OCI-M1 (cell line): ENCODE measurements at regions not wholly inside any gene's neighbourhood (a gene's known extent, or its start where the extent isn't known, plus 50 kb on each side); places are given as distances from the start of the nearest gene placed in this dataset.
"Not testable (repeated sequence)": the region's sequence is repeated elsewhere in the genome, so short reads cannot be mapped to it uniquely, and the experiment has no call there.

Experiments
- DNase-seq: peaks from one replicate; lab custom pipeline; 2025; lab: John Stamatoyannopoulos, UW

GRCh38 chr14:83908419-83908818 lies 1621.5 kb upstream of the FLRT2 start:
- no peak for DNase-seq

- no peak for DNase-seq
Observed at GRCh38 chr14:83909507-83909906, 1620.4 kb upstream of the FLRT2 start.

- no peak for DNase-seq
Observed at GRCh38 chr14:83912032-83912642, 1617.8 kb upstream of the FLRT2 start.

- no peak for DNase-seq
Observed at GRCh38 chr14:83913476-83913875, 1616.5 kb upstream of the FLRT2 start.

- DNase-seq: no peak
Observed at GRCh38 chr14:83918546-83918945, 1611.4 kb upstream of the FLRT2 start.

GRCh38 chr14:83919675-83920074 lies 1610.3 kb upstream of the FLRT2 start:
- not testable (repeated sequence) for DNase-seq

- no peak for DNase-seq
Observed at GRCh38 chr14:83923842-83924241, 1606.1 kb upstream of the FLRT2 start.

GRCh38 chr14:83924259-83924658 lies 1605.7 kb upstream of the FLRT2 start:
- no peak for DNase-seq

GRCh38 chr14:83940253-83940652 lies 1589.7 kb upstream of the FLRT2 start:
- DNase-seq: peak; percentile 9

GRCh38 chr14:83958359-83958758 lies 1571.6 kb upstream of the FLRT2 start:
- DNase-seq: no peak

- no peak for DNase-seq
Observed at GRCh38 chr14:83960832-83961512, 1569.0 kb upstream of the FLRT2 start.

GRCh38 chr14:83969998-83970397 lies 1559.9 kb upstream of the FLRT2 start:
- no peak for DNase-seq

- no peak for DNase-seq
Observed at GRCh38 chr14:83972631-83973030, 1557.3 kb upstream of the FLRT2 start.

- no peak for DNase-seq
Observed at GRCh38 chr14:83974647-83975163, 1555.2 kb upstream of the FLRT2 start.

GRCh38 chr14:83975435-83975834 lies 1554.5 kb upstream of the FLRT2 start:
- DNase-seq: no peak

GRCh38 chr14:83975841-83976770 lies 1553.8 kb upstream of the FLRT2 start:
- DNase-seq: no peak

GRCh38 chr14:83977583-83977982 lies 1552.4 kb upstream of the FLRT2 start:
- no peak for DNase-seq

- peak; percentile 68 for DNase-seq
Observed at GRCh38 chr14:83981676-83982258, 1548.2 kb upstream of the FLRT2 start.

GRCh38 chr14:83988275-83988674 lies 1541.7 kb upstream of the FLRT2 start:
- DNase-seq: peak; percentile 86

- no peak for DNase-seq
Observed at GRCh38 chr14:83991666-83992065, 1538.3 kb upstream of the FLRT2 start.

GRCh38 chr14:83992857-83993256 lies 1537.1 kb upstream of the FLRT2 start:
- DNase-seq: no peak

GRCh38 chr14:83993545-83993944 lies 1536.4 kb upstream of the FLRT2 start:
- DNase-seq: no peak
